IPS-18c (cell line): ENCODE measurements at regions not wholly inside any gene's neighbourhood (a gene's known extent, or its start where the extent isn't known, plus 50 kb on each side); places are given as distances from the start of the nearest gene placed in this dataset.
"Not testable (repeated sequence)": the region's sequence is repeated elsewhere in the genome, so short reads cannot be mapped to it uniquely, and the experiment has no call there.

Experiments used
- H3K4me3 ChIP-seq: 2 replicates; pipeline ENCODE4 v1.7.0; 2013; ENCODE audit warnings: low read depth, mild to moderate bottlenecking, low read length, moderate library complexity; ENCODE audit not compliant: insufficient read depth
- H3K9me3 ChIP-seq: one replicate; pipeline ENCODE4 v1.6.1; 2013; ENCODE audit warnings: mild to moderate bottlenecking, low read length, moderate library complexity; ENCODE audit not compliant: control insufficient read depth, insufficient read depth

- H3K4me3 ChIP-seq, result no peak overlapping the region
- no peaks in the 10 kb centered on the region for H3K9me3 ChIP-seq
Measured at GRCh38 chr1:199834711-199835110, 192.8 kb upstream of the NR5A2 start.

GRCh38 chr1:199836430-199836829, 191.1 kb upstream of the NR5A2 start:
- Histone ChIP-seq H3K4me3 (no peak overlapping the region), H3K9me3 (no peaks in the 10 kb centered on the region)

GRCh38 chr1:199837321-199837720, 190.2 kb upstream of the NR5A2 start:
- Histone ChIP-seq H3K4me3 (no peak overlapping the region), H3K9me3 (no peaks in the 10 kb centered on the region)

GRCh38 chr1:199839608-199840007, 187.9 kb upstream of the NR5A2 start:
- not testable (repeated sequence) for H3K4me3 ChIP-seq, H3K9me3 ChIP-seq

GRCh38 chr1:199843096-199843495, 184.4 kb upstream of the NR5A2 start:
- not testable (repeated sequence) for H3K4me3 ChIP-seq, H3K9me3 ChIP-seq

GRCh38 chr1:199843861-199844260, 183.6 kb upstream of the NR5A2 start:
- no peaks in the 10 kb centered on the region for H3K9me3 ChIP-seq
- H3K4me3 ChIP-seq, result no peak overlapping the region

- Histone ChIP-seq H3K9me3 (peaks cover 2% of the 10 kb centered on the region), H3K4me3 (no peak overlapping the region)
Measured at GRCh38 chr1:199847021-199847420, 180.5 kb upstream of the NR5A2 start.

- Histone ChIP-seq H3K9me3 (peaks cover 2% of the 10 kb centered on the region), H3K4me3 (no peak overlapping the region)
Measured at GRCh38 chr1:199851439-199852140, 175.9 kb upstream of the NR5A2 start.

- Histone ChIP-seq H3K4me3 (no peak overlapping the region), H3K9me3 (peaks cover under 1% of the 10 kb centered on the region)
Measured at GRCh38 chr1:199854686-199855321, 172.7 kb upstream of the NR5A2 start.

GRCh38 chr1:199855580-199855979, 171.9 kb upstream of the NR5A2 start:
- Histone ChIP-seq H3K9me3 (no peaks in the 10 kb centered on the region), H3K4me3 (no peak overlapping the region)

- Histone ChIP-seq H3K4me3 (no peak overlapping the region), H3K9me3 (no peaks in the 10 kb centered on the region)
Measured at GRCh38 chr1:199856216-199856780, 171.2 kb upstream of the NR5A2 start.

GRCh38 chr1:199857108-199857507, 170.4 kb upstream of the NR5A2 start:
- no peak overlapping the region for H3K4me3 ChIP-seq

GRCh38 chr1:199857516-199857915, 170.0 kb upstream of the NR5A2 start:
- H3K9me3 ChIP-seq, result no peaks in the 10 kb centered on the region
- H3K4me3 ChIP-seq, result no peak overlapping the region

More at GRCh38 chr1:199857108-199857507, 170.4 kb upstream of the NR5A2 start:
- no peaks in the 10 kb centered on the region for H3K9me3 ChIP-seq

- Histone ChIP-seq H3K4me3 (no peak overlapping the region), H3K9me3 (no peaks in the 10 kb centered on the region)
Measured at GRCh38 chr1:199858171-199858570, 169.3 kb upstream of the NR5A2 start.

- no peak overlapping the region for H3K4me3 ChIP-seq
- H3K9me3 ChIP-seq, result no peaks in the 10 kb centered on the region
Measured at GRCh38 chr1:199858856-199859255, 168.7 kb upstream of the NR5A2 start.

- H3K4me3 ChIP-seq, result no peak overlapping the region
- H3K9me3 ChIP-seq, result no peaks in the 10 kb centered on the region
Measured at GRCh38 chr1:199859491-199859933, 168.0 kb upstream of the NR5A2 start.

- Histone ChIP-seq H3K4me3 (no peak overlapping the region), H3K9me3 (no peaks in the 10 kb centered on the region)
Measured at GRCh38 chr1:199861020-199861795, 166.3 kb upstream of the NR5A2 start.

GRCh38 chr1:199862047-199862446, 165.5 kb upstream of the NR5A2 start:
- H3K4me3 ChIP-seq, result no peak overlapping the region
- H3K9me3 ChIP-seq, result no peaks in the 10 kb centered on the region
